ENCODE measurements at regions not wholly inside any gene's neighbourhood (a gene's known extent, or its start where the extent isn't known, plus 50 kb on each side); places are given as distances from the start of the nearest gene placed in this dataset.

- no peak for TF ChIP-seq POLR2A (IDR thresholded peaks at IDR 0.05)
- TF ChIP-seq CTCF (IDR thresholded peaks at IDR 0.05) = no peak
- intact Hi-C loops (cut with DNase I; ENCODE audit: low total_unique reads) = no loop called here
- DNase-seq (ENCODE audit: low spot score in 2 of 2) = no peak
- WGBS, 2 donors = 83 to 87% methylated on average over 6 of the region's 6 CpGs
- H3K4me3 ChIP-seq (ENCODE audit: low read depth, poor library complexity, severe bottlenecking) = no peak overlapping the region
These were observed 150.2 kb upstream of the CDK1 start for GRCh38 chr10:60627778-60628748.

- no peak overlapping the region for H3K4me3 ChIP-seq (ENCODE audit: low read depth, poor library complexity, severe bottlenecking)
- WGBS, 2 donors = 78 to 81% methylated on average over 1 of the region's 1 CpG
- TF ChIP-seq CTCF (IDR thresholded peaks at IDR 0.05) (no peak), POLR2A (IDR thresholded peaks at IDR 0.05) (no peak)
- no peak for DNase-seq (ENCODE audit: low spot score in 2 of 2)
- intact Hi-C loops (cut with DNase I; ENCODE audit: low total_unique reads) = no loop called here
These were observed 152.2 kb upstream of the CDK1 start for GRCh38 chr10:60626037-60626436.

- no peak for DNase-seq (ENCODE audit: low spot score in 2 of 2)
- WGBS, 2 donors = 88 to 90% methylated on average over 1 of the region's 1 CpG
- H3K4me3 ChIP-seq (ENCODE audit: low read depth, poor library complexity, severe bottlenecking) = no peak overlapping the region
- intact Hi-C loops (cut with DNase I; ENCODE audit: low total_unique reads) = no loop called here
- TF ChIP-seq POLR2A (IDR thresholded peaks at IDR 0.05) (no peak), CTCF (IDR thresholded peaks at IDR 0.05) (no peak)
These were observed 154.7 kb upstream of the CDK1 start for GRCh38 chr10:60623627-60624026.

- intact Hi-C loops (cut with DNase I; ENCODE audit: low total_unique reads) = no loop called here
- TF ChIP-seq POLR2A (IDR thresholded peaks at IDR 0.05) = no peak
- TF ChIP-seq CTCF (IDR thresholded peaks at IDR 0.05) = no peak
- DNase-seq (ENCODE audit: low spot score in 2 of 2) = no peak
- H3K4me3 ChIP-seq (ENCODE audit: low read depth, poor library complexity, severe bottlenecking) = no peak overlapping the region
- 83 to 92% methylated on average over 3 of the region's 3 CpGs for WGBS, 2 donors
These were observed 157.3 kb upstream of the CDK1 start for GRCh38 chr10:60621018-60621417.

GRCh38 chr10:60618861-60619260 is 159.4 kb upstream of the CDK1 start:
- no peak overlapping the region for H3K4me3 ChIP-seq (ENCODE audit: low read depth, poor library complexity, severe bottlenecking)
- intact Hi-C loops (cut with DNase I; ENCODE audit: low total_unique reads) = no loop called here
- no peak for TF ChIP-seq CTCF (IDR thresholded peaks at IDR 0.05)
- 78 to 83% methylated on average over 1 of the region's 1 CpG for WGBS, 2 donors
- no peak for DNase-seq (ENCODE audit: low spot score in 2 of 2)

All from lower leg skin (tissue), 4 donors.